HG03139 (cell line): ENCODE measurements at regions not wholly inside any gene's neighbourhood (a gene's known extent, or its start where the extent isn't known, plus 50 kb on each side); places are given as distances from the start of the nearest gene placed in this dataset.

Source experiments
- ATAC-seq: cut with Tn5 transposase; IDR thresholded peaks from one replicate; pipeline ENCODE4 v1.9.1; 2021; ENCODE audit not compliant: unreplicated experiment

DNA sequence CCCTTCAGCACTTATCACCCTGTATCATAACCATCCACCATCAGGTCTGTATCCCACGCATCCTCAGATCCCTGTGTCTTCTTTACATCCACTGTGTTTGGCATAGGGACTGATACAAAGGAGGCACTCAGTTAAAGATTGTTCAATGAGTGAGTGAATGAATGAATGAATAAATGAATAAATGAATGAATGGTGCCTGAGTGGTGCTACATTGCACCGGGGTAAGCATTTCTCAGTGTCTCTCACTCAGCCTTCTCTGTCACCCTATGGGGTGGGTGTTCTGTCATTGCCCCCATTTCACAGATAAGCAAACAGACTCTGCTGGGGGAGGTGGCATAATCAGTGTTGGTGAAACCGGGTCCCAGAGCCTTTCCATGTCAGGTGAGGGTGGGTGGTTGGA, 56.6 kb upstream of the ID3 start:
- no peak for ATAC-seq

- ATAC-seq = no peak
Observed at GRCh38 chr1:23615423-23615822, 56.1 kb upstream of the ID3 start.

DNA sequence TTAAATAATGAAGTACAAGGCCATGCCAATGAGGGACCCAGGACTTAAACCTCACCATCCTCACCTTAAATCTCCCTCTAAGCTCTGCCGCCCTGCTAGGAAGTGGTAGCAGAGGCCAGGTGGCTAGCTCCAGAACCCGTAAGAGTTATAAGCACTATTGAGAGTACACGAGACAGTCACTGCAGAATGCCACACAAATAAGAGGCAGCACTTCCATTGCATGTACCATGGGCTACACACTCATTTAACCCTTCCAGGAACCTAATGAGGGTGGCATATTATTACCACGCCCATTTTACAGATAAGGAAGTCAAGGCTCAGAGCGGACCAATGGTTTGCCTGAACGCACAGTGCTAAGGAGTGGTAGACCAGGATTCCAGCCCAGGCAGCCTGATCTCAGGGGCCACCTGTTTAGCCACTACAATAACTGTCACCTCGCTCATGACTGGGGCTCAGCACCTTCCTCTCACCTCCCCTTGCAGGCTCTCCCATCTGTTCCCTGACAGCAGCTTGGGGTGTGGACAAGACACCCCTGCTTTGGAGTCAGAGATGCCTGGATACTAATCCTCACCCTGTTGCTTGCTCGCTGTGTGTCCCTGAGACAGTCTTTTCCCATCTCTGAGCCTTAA, 54.8 kb upstream of the ID3 start:
- no peak for ATAC-seq

DNA sequence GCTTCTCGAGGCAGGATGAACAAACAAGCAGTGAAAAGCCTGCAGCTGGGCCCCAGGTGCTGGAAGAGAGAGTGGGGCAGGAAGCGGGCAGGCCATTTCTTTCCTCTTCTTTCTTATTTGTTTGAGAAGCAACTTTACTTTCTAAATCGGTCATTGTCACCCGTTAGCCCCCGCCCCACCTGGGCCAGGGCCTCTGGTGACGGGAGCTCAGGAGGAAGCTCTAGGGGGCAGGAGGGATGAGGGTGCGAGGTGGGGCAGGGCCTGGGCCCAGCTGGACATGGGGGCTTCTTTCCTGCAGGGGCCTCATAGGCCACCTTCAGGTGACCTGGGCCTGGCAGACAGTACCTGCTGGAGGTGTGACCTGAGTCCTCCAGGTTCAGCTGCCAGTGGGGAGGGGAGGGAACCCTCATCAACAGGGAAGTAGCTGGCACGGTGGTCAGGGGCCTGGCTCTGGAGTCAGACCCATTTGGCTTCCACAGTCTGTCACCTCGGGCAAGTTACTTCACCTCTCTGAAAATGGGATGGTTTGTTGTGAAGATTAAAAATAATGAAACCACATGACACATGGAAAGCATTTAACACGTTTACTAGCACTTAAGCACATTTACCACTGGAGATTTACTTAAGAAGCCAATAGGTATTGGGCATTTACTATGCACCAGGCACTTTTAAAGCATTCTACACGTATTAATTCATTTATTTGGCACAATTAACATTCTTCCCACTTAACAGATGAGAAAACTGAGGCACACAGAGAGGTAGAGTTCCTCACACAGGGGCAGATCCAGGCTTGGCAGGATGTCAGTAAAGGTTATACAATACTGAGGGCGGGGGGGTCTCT, 54.1 kb upstream of the ID3 start:
- ATAC-seq = no peak

DNA sequence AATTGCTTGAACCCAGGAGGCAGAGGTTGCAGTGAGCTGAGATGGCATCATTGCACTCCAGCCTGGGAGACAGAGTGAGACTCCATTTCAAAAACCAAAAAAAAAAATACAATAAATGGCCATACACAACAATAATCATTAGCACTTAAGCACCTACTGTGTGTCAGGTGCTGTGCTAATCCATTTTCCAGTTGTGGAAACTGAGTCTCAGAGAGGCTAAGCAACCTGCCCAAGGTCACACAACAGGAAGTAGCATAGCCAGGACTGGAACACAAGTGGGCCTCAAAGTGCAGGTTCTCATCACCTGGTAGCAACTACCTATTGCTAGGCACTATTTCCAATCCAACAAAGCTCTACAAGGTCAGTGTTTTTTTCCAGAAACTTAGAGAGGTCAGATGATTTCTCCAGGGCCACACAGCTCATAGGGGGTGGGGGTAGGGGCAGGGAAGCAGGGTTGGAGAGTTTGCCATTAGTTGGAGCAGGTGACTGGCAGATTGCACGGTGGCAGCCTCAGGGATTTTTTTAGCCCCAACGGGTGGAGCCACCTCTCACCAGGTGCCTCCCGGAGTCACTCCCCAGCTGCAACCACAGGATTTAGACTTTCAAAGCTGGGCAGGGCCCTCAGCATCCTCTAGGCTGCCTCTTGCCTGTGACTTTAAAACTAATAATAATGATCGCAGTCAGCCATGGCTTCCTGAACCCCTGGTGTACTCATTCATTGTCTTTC, 52.5 kb upstream of the ID3 start:
- no peak for ATAC-seq

DNA sequence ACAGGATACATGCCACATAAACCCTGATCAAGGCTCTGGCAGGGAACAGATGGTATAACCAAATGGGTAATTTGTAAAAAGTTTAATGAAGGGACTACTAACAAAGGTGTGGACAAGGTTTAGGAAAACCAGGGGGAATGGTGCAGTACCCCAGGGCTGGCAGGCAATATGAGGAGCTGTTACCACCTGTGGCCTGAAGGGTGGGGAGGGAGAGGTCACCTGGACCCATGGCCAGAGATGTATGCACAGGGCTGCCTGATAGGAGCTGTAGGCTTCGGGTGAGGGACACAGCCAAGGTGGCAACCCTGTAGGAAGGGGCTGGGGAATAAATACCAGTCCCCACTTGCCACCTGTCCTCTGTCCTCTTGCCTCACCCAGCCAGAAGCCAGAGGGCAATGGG, 51.4 kb upstream of the ID3 start:
- ATAC-seq = no peak

DNA sequence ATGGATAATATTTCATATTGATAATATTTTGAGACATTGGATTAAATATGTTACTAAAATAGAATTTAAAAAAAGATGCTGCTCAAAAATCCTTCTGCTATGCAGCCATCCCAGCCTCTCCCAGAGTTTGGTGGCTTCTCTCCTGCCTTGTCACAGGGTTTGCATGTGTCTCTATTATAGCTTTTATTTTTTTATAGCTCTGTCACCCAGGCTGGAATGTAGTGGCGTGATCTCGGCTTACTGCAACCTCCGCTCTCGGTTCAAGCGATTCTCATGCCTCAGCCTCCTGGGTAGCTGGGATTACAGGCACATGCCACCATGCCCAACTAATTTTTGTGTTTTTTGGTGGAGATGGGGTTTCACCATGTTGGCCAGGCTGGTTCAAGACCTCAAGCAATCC, 50.7 kb upstream of the ID3 start:
- no peak for ATAC-seq
